ENCODE measurements at regions not wholly inside any gene's neighbourhood (a gene's known extent, or its start where the extent isn't known, plus 50 kb on each side); places are given as distances from the start of the nearest gene placed in this dataset.
"Not testable (repeated sequence)": the region's sequence is repeated elsewhere in the genome, so short reads cannot be mapped to it uniquely, and the experiment has no call there.

DNA sequence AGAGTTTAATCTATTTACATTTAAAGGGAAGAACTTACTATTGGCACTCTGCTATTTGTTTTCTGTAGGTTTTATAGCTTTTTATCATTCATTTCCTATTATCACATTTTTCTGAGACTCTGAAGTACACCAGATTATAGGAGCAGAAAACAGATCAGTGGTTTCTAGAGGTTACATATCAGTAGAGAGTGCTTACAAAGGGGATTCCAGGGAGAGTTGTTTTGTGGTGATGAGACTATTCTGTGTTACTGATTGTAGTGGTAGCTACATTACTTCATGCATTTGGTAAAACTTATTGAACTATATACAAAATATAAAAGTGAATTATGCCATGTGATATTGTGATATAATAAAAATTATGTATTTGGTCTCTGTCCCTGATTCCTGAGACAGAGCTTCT lies 259.2 kb downstream of the SPATA31A6 start:
- intact Hi-C loops (cut with micrococcal nuclease); H4K20me1 ChIP-seq (replicated peaks; ENCODE audit: control insufficient read depth, insufficient read depth, low read length); H3K79me2 ChIP-seq (ENCODE audit: control insufficient read depth, insufficient read depth, low read length); H3K4me2 ChIP-seq (ENCODE audit: insufficient read depth, low read length); ATAC-seq; H3K9me3 ChIP-seq (replicated peaks; ENCODE audit: control insufficient read depth, insufficient read depth, low read depth, low read length); H3K9me1 ChIP-seq (ENCODE audit: control insufficient read depth, insufficient read depth, low read length); FAIRE-seq; H3K4me3 ChIP-seq; H3K27ac ChIP-seq (ENCODE audit: extremely low read depth, low read depth, low read length); H3K36me3 ChIP-seq (ENCODE audit: control insufficient read depth, insufficient read depth, low read length); BruUV-seq (replicated peaks); in situ Hi-C loops (cut with MboI); POLR2A ChIA-PET; DNase-seq (ENCODE audit: extremely low read depth in 1 of 4, low spot score in 3 of 4); H3K4me1 ChIP-seq (replicated peaks in 1 of 2; ENCODE audit: control insufficient read depth in 2 of 2, insufficient read depth in 2 of 2, low read length in 2 of 2); H3K9ac ChIP-seq (ENCODE audit: insufficient read depth in 1 of 2, low read depth in 2 of 2, low read length in 2 of 2); CTCF ChIA-PET (ENCODE audit: low intra/inter-chr PET ratio); H3K27me3 ChIP-seq (ENCODE audit: control insufficient read depth in 2 of 2, insufficient read depth in 2 of 2, low read length in 2 of 2); H2AFZ ChIP-seq (ENCODE audit: low read depth, low read length): not testable (repeated sequence)

DNA sequence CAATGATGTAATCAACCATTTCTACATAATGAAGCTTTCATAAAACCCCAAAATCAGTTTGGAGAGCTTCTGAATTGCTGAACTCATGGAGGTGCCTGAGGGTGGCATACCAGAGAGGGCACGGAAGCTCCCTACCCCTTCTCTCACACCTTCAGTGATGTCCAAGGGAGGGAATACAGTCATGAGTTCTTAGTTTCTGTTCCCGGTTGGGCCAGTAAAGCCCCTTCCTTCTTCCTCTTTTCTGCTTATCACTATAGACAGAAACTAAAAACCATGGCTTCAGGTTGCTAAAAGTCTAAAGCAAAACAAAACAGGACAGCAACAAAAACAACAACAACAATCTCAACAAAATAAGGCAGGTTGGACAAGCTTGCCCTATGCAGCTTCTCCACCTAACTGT lies 260.0 kb downstream of the SPATA31A6 start:
- H3K4me3 ChIP-seq; POLR2A ChIA-PET; in situ Hi-C loops (cut with MboI); H3K4me2 ChIP-seq (ENCODE audit: insufficient read depth, low read length); H3K36me3 ChIP-seq (ENCODE audit: control insufficient read depth, insufficient read depth, low read length); H3K79me2 ChIP-seq (ENCODE audit: control insufficient read depth, insufficient read depth, low read length); H3K27ac ChIP-seq (ENCODE audit: extremely low read depth, low read depth, low read length); FAIRE-seq; intact Hi-C loops (cut with micrococcal nuclease); ATAC-seq; DNase-seq (ENCODE audit: extremely low read depth in 1 of 4, low spot score in 3 of 4); H2AFZ ChIP-seq (ENCODE audit: low read depth, low read length); H3K9ac ChIP-seq (ENCODE audit: insufficient read depth in 1 of 2, low read depth in 2 of 2, low read length in 2 of 2); CTCF ChIA-PET (ENCODE audit: low intra/inter-chr PET ratio); H4K20me1 ChIP-seq (replicated peaks; ENCODE audit: control insufficient read depth, insufficient read depth, low read length); H3K9me3 ChIP-seq (replicated peaks; ENCODE audit: control insufficient read depth, insufficient read depth, low read depth, low read length); H3K4me1 ChIP-seq (replicated peaks in 1 of 2; ENCODE audit: control insufficient read depth in 2 of 2, insufficient read depth in 2 of 2, low read length in 2 of 2); H3K27me3 ChIP-seq (ENCODE audit: control insufficient read depth in 2 of 2, insufficient read depth in 2 of 2, low read length in 2 of 2); H3K9me1 ChIP-seq (ENCODE audit: control insufficient read depth, insufficient read depth, low read length); BruUV-seq (replicated peaks): not testable (repeated sequence)
- 0% methylated on average over 2 of the region's 2 CpGs for WGBS (ENCODE audit: insufficient coverage, low coverage, missing lambda C conversion rate)

DNA sequence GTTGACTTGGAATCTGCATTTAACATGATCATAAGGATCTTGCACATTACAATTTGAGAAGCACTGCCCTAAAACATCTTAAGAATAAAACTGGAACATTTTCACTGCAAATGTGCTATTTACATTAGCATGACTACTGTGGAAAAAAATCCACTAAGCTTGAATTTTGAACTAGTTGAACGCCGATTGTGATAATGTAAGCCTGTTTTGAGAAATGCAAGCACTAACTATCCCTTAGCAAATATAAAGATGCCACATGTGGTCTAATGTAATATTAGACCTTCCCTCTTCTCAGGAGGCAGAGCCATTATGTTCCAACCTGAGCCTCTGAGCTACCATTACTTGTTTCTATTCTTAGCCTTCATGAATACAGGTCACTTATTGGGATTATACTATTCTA lies 278.0 kb downstream of the SPATA31A6 start:
- FAIRE-seq; H3K9ac ChIP-seq (ENCODE audit: insufficient read depth in 1 of 2, low read depth in 2 of 2, low read length in 2 of 2); H3K4me3 ChIP-seq; POLR2A ChIA-PET; CTCF ChIA-PET (ENCODE audit: low intra/inter-chr PET ratio); BruUV-seq (replicated peaks); ATAC-seq; H3K9me1 ChIP-seq (ENCODE audit: control insufficient read depth, insufficient read depth, low read length); H3K79me2 ChIP-seq (ENCODE audit: control insufficient read depth, insufficient read depth, low read length); H3K4me2 ChIP-seq (ENCODE audit: insufficient read depth, low read length); DNase-seq (ENCODE audit: extremely low read depth in 1 of 4, low spot score in 3 of 4); H2AFZ ChIP-seq (ENCODE audit: low read depth, low read length); H3K36me3 ChIP-seq (ENCODE audit: control insufficient read depth, insufficient read depth, low read length); intact Hi-C loops (cut with micrococcal nuclease); H3K9me3 ChIP-seq (replicated peaks; ENCODE audit: control insufficient read depth, insufficient read depth, low read depth, low read length); H3K27me3 ChIP-seq (ENCODE audit: control insufficient read depth in 2 of 2, insufficient read depth in 2 of 2, low read length in 2 of 2); in situ Hi-C loops (cut with MboI); H4K20me1 ChIP-seq (replicated peaks; ENCODE audit: control insufficient read depth, insufficient read depth, low read length); H3K27ac ChIP-seq (ENCODE audit: extremely low read depth, low read depth, low read length); H3K4me1 ChIP-seq (replicated peaks in 1 of 2; ENCODE audit: control insufficient read depth in 2 of 2, insufficient read depth in 2 of 2, low read length in 2 of 2): not testable (repeated sequence)
- 0% methylated on average over 2 of the region's 2 CpGs for WGBS (ENCODE audit: insufficient coverage, low coverage, missing lambda C conversion rate)

DNA sequence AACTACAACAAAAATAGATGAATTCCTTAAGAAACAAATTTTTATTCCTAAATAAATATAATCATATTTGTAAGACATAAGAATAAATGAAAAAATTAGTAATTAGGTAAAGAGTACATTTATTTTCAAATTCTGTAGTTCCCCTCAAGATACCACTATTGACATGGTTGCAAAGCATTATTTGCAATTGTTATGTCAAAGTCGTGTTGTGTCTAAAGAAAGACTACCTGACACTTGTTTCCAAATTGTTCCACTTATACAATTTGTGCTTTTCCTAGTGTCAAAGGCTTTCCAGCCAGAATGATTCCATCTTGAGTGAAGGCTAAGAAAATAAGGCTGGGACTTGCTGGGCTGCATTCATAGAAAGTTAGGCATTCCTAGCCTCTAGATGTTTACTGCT lies 278.4 kb downstream of the SPATA31A6 start:
- 0% methylated on average over 1 of the region's 1 CpG for WGBS (ENCODE audit: insufficient coverage, low coverage, missing lambda C conversion rate)
- H2AFZ ChIP-seq (ENCODE audit: low read depth, low read length); CTCF ChIA-PET (ENCODE audit: low intra/inter-chr PET ratio): not testable (repeated sequence)

More for the DNA sequence above, 278.4 kb downstream of the SPATA31A6 start:
- H3K9me1 ChIP-seq (ENCODE audit: control insufficient read depth, insufficient read depth, low read length); ATAC-seq; H3K36me3 ChIP-seq (ENCODE audit: control insufficient read depth, insufficient read depth, low read length); POLR2A ChIA-PET; H4K20me1 ChIP-seq (replicated peaks; ENCODE audit: control insufficient read depth, insufficient read depth, low read length); H3K4me3 ChIP-seq; intact Hi-C loops (cut with micrococcal nuclease); DNase-seq (ENCODE audit: extremely low read depth in 1 of 4, low spot score in 3 of 4); H3K79me2 ChIP-seq (ENCODE audit: control insufficient read depth, insufficient read depth, low read length); H3K4me2 ChIP-seq (ENCODE audit: insufficient read depth, low read length); BruUV-seq (replicated peaks); H3K27ac ChIP-seq (ENCODE audit: extremely low read depth, low read depth, low read length); FAIRE-seq; H3K4me1 ChIP-seq (replicated peaks in 1 of 2; ENCODE audit: control insufficient read depth in 2 of 2, insufficient read depth in 2 of 2, low read length in 2 of 2); in situ Hi-C loops (cut with MboI); H3K9me3 ChIP-seq (replicated peaks; ENCODE audit: control insufficient read depth, insufficient read depth, low read depth, low read length); H3K27me3 ChIP-seq (ENCODE audit: control insufficient read depth in 2 of 2, insufficient read depth in 2 of 2, low read length in 2 of 2); H3K9ac ChIP-seq (ENCODE audit: insufficient read depth in 1 of 2, low read depth in 2 of 2, low read length in 2 of 2): not testable (repeated sequence)
